Neutrophil (primary cell): ENCODE measurements at regions not wholly inside any gene's neighbourhood (a gene's known extent, or its start where the extent isn't known, plus 50 kb on each side); places are given as distances from the start of the nearest gene placed in this dataset.

Experiments used
- H3K27ac ChIP-seq: fragments of 200-600 bp; sonication (generic); 2 replicates; pipeline ENCODE4 v1.5.1; 2016; ENCODE audit warnings: mild to moderate bottlenecking, moderate library complexity
- H3K27me3 ChIP-seq: fragments of 200-600 bp; sonication (generic); 2 replicates; pipeline ENCODE4 v1.6.0; 2016; ENCODE audit warnings: mild to moderate bottlenecking
- H3K36me3 ChIP-seq: fragments of 200-600 bp; sonication (generic); 2 replicates; pipeline ENCODE4 v1.5.1; 2017
- H3K4me1 ChIP-seq, 2 experiments: fragments of 200-600 bp in 1 of 2; sonication (generic) in 1 of 2; 1 replicate in 1 of 2; 2 replicates in 1 of 2; pipeline versions ENCODE4 v1.5.1 to v1.6.1; 2013 to 2016; ENCODE audit warnings: low read depth in 1 of 2, low read length in 1 of 2, mild to moderate bottlenecking in 1 of 2, moderate library complexity in 1 of 2; ENCODE audit not compliant: control insufficient read depth in 1 of 2, insufficient read depth in 1 of 2
- H3K4me3 ChIP-seq, 2 experiments: fragments of 200-600 bp in 1 of 2; sonication (generic) in 1 of 2; 1 replicate in 1 of 2; 2 replicates in 1 of 2; pipeline ENCODE4 v1.5.1; 2013 to 2016; ENCODE audit warnings: low read depth in 1 of 2, low read length in 1 of 2, mild to moderate bottlenecking in 1 of 2, moderate library complexity in 1 of 2
- H3K9me3 ChIP-seq: fragments of 200-600 bp; sonication (generic); 2 replicates; pipeline ENCODE4 v1.5.1; 2016
- CTCF ChIP-seq: fragments of 200-600 bp; sonication (generic); IDR thresholded peaks from 2 replicates; pipeline ENCODE4 v1.5.1; 2016; ENCODE audit warnings: antibody characterized with exemption

- peaks cover 3 to 24% of the 10 kb centered on the region in 2 experiments for H3K4me1 ChIP-seq
- H3K9me3 ChIP-seq = no peaks in the 10 kb centered on the region
- no peak overlapping the region for H3K4me3 ChIP-seq
- peaks cover 18% of the 10 kb centered on the region for H3K27me3 ChIP-seq
- no peaks in the 10 kb centered on the region for H3K36me3 ChIP-seq
- no peak for TF ChIP-seq CTCF
- H3K27ac ChIP-seq = no peak overlapping the region
Observed at GRCh38 chr21:16194095-16194787, 464.5 kb downstream of the USP25 start.

- Histone ChIP-seq H3K9me3 (no peaks in the 10 kb centered on the region), H3K4me1 (peaks cover 3 to 24% of the 10 kb centered on the region in 2 experiments), H3K4me3 (no peak overlapping the region), H3K27me3 (peaks cover 18% of the 10 kb centered on the region), H3K27ac (no peak overlapping the region), H3K36me3 (no peaks in the 10 kb centered on the region)
- no peak for TF ChIP-seq CTCF
Observed at GRCh38 chr21:16194788-16195537, 465.2 kb downstream of the USP25 start.

GRCh38 chr21:16195538-16195910 is 465.7 kb downstream of the USP25 start:
- TF ChIP-seq CTCF = no peak
- Histone ChIP-seq H3K27ac (no peak overlapping the region), H3K4me1 (peaks cover 3 to 24% of the 10 kb centered on the region in 2 experiments), H3K36me3 (no peaks in the 10 kb centered on the region), H3K9me3 (no peaks in the 10 kb centered on the region), H3K4me3 (no peak overlapping the region), H3K27me3 (peaks cover 18% of the 10 kb centered on the region)

- no peak overlapping the region for H3K27ac ChIP-seq
- TF ChIP-seq CTCF = no peak
Observed at GRCh38 chr21:16196001-16196400, 466.2 kb downstream of the USP25 start.

GRCh38 chr21:16198546-16198945 is 468.8 kb downstream of the USP25 start:
- no peak overlapping the region for H3K4me3 ChIP-seq
- H3K4me1 ChIP-seq = peaks cover 3 to 24% of the 10 kb centered on the region in 2 experiments
- no peak for TF ChIP-seq CTCF
- no peak overlapping the region for H3K27ac ChIP-seq
- peaks cover 18% of the 10 kb centered on the region for H3K27me3 ChIP-seq
- no peaks in the 10 kb centered on the region for H3K36me3 ChIP-seq
- no peaks in the 10 kb centered on the region for H3K9me3 ChIP-seq

More at GRCh38 chr21:16196001-16196400, 466.2 kb downstream of the USP25 start:
- H3K9me3 ChIP-seq = no peaks in the 10 kb centered on the region
- H3K36me3 ChIP-seq = no peaks in the 10 kb centered on the region
- peaks cover 3 to 24% of the 10 kb centered on the region in 2 experiments for H3K4me1 ChIP-seq
- no peak overlapping the region for H3K4me3 ChIP-seq
- H3K27me3 ChIP-seq = peaks cover 18% of the 10 kb centered on the region
